Nephron progenitor cell (in vitro differentiated cells): ENCODE measurements at regions not wholly inside any gene's neighbourhood (a gene's known extent, or its start where the extent isn't known, plus 50 kb on each side); places are given as distances from the start of the nearest gene placed in this dataset.

Experiments used
- DNase-seq: peaks from one replicate; pipeline ENCODE4 v3.0.0; 2021
- H3K27ac Mint-ChIP-seq: 2 replicates; pipeline ENCODE4 v1.8.0; 2021; ENCODE audit warnings: mild to moderate bottlenecking, moderate library complexity, mixed read lengths
- H3K27me3 Mint-ChIP-seq: 2 replicates; pipeline ENCODE4 v1.8.0; 2021; ENCODE audit warnings: mild to moderate bottlenecking, low read depth, mixed read lengths; ENCODE audit not compliant: poor library complexity
- H3K36me3 Mint-ChIP-seq: 2 replicates; pipeline ENCODE4 v1.8.0; 2021; ENCODE audit warnings: low read depth, mixed read lengths
- H3K4me1 Mint-ChIP-seq: 2 replicates; pipeline ENCODE4 v1.8.0; 2021; ENCODE audit warnings: mixed read lengths
- H3K4me3 Mint-ChIP-seq: 2 replicates; pipeline ENCODE4 v1.8.0; 2021; ENCODE audit warnings: mild to moderate bottlenecking, moderate library complexity, mixed read lengths
- H3K9me3 Mint-ChIP-seq: 2 replicates; pipeline ENCODE4 v1.8.0; 2021; ENCODE audit warnings: mild to moderate bottlenecking, moderate library complexity, mixed read lengths
- CTCF ChIP-seq: fragments of 200-600 bp; sonication (generic); IDR thresholded peaks from 2 replicates; pipeline ENCODE4 v1.5.0; 2021; ENCODE audit warnings: antibody characterized with exemption

DNA sequence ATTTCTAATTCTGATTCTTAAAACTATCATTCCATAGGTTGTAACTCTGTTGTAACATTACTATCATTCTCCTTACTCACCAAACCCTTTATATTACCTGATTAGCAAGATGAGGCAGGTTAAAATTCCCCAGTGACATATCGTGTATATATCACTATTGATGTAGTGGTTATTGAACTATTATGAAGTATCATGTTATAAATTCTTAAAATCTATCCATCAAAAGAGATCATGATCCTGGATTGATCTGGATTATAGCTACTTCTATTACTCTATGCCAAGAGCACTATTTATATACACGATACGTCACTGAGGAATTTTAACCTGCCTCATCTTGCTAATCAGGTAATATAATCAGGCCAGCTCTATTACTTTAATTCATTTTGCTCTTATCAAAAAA lies 533.9 kb downstream of the SLITRK6 start:
- no peak for DNase-seq
- Mint-ChIP-seq H3K9me3 (peaks cover 4% of the 10 kb centered on the region), H3K4me3 (no peak overlapping the region), H3K36me3 (no peaks in the 10 kb centered on the region), H3K27me3 (peaks cover 2% of the 10 kb centered on the region), H3K4me1 (peaks cover 23% of the 10 kb centered on the region), H3K27ac (no peak overlapping the region)
- TF ChIP-seq CTCF = no peak

- no peak for TF ChIP-seq CTCF
- Mint-ChIP-seq H3K27me3 (no peaks in the 10 kb centered on the region), H3K36me3 (no peaks in the 10 kb centered on the region), H3K9me3 (no peaks in the 10 kb centered on the region), H3K4me3 (no peak overlapping the region), H3K27ac (no peak overlapping the region), H3K4me1 (peaks cover 23% of the 10 kb centered on the region)
- no peak for DNase-seq
Measured at GRCh38 chr13:85262499-85262898, 536.7 kb downstream of the SLITRK6 start.

DNA sequence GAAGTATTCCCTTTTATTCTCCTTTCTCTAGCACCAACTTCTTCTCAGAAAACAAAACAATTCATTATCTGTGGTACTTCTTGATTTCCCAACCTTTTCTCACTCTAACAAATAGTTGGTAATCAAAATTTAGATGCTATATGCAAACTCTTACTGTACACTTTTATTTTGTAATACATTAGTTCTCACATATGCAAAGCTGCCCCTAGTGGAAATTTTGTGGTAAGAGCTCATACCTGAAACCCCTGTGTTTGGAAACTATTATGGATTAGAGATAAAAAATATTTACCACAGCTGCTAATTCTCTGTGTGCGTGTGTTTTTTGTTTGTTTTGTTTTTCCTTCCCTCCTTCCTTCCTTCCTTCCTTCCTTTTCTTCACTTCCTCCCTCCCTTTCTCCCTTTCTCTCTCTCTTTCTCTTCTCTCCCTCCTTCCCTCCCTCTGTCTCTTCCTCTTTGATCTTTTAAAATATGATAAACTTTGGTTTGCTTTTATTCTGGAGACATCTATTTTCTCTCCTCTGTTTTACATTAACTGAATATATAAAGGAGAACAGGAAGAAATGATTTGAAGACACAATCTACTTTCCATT lies 537.4 kb downstream of the SLITRK6 start:
- H3K27ac Mint-ChIP-seq = no peak overlapping the region
- no peak for DNase-seq
- no peaks in the 10 kb centered on the region for H3K36me3 Mint-ChIP-seq
- peaks cover 18% of the 10 kb centered on the region for H3K4me1 Mint-ChIP-seq
- H3K4me3 Mint-ChIP-seq = no peak overlapping the region
- H3K27me3 Mint-ChIP-seq = no peaks in the 10 kb centered on the region
- H3K9me3 Mint-ChIP-seq = no peaks in the 10 kb centered on the region
- TF ChIP-seq CTCF = peak; percentile 45

GRCh38 chr13:85260896-85261295 lies 538.3 kb downstream of the SLITRK6 start:
- no peak overlapping the region for H3K27ac Mint-ChIP-seq
- H3K9me3 Mint-ChIP-seq = no peaks in the 10 kb centered on the region
- no peaks in the 10 kb centered on the region for H3K27me3 Mint-ChIP-seq
- H3K4me3 Mint-ChIP-seq = no peak overlapping the region
- no peak for TF ChIP-seq CTCF
- no peaks in the 10 kb centered on the region for H3K36me3 Mint-ChIP-seq
- no peak for DNase-seq
- H3K4me1 Mint-ChIP-seq = peaks cover 9% of the 10 kb centered on the region

GRCh38 chr13:85255978-85256377 lies 543.2 kb downstream of the SLITRK6 start:
- H3K9me3 Mint-ChIP-seq = peaks cover 15% of the 10 kb centered on the region
- DNase-seq = no peak
- H3K4me1 Mint-ChIP-seq = peaks cover 5% of the 10 kb centered on the region
- no peaks in the 10 kb centered on the region for H3K36me3 Mint-ChIP-seq
- H3K27me3 Mint-ChIP-seq = no peaks in the 10 kb centered on the region
- no peak overlapping the region for H3K27ac Mint-ChIP-seq
- no peak for TF ChIP-seq CTCF
- H3K4me3 Mint-ChIP-seq = no peak overlapping the region

DNA sequence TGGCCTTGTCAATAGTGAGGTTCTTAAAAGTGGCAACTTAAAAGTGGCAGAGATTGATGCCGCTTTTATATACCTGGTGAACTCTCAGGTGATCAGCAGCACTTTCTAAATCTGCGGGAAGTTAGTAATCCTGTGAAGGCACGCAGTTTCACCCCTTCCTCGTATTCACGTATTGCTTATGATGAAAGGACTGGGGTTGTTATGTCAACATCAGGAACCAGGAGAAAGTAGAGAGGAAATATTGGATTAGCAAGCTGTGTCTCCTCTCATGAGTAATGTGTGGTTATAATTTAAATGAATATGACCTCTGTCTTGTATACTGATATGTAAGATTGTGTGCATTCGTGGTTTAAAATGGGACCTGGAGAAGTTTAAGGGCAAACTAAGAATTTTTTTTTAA lies 544.6 kb downstream of the SLITRK6 start:
- H3K27me3 Mint-ChIP-seq = no peaks in the 10 kb centered on the region
- DNase-seq = no peak
- H3K9me3 Mint-ChIP-seq = peaks cover 15% of the 10 kb centered on the region
- no peak for TF ChIP-seq CTCF
- H3K27ac Mint-ChIP-seq = no peak overlapping the region
- no peak overlapping the region for H3K4me3 Mint-ChIP-seq
- no peaks in the 10 kb centered on the region for H3K4me1 Mint-ChIP-seq
- no peaks in the 10 kb centered on the region for H3K36me3 Mint-ChIP-seq
